Breast epithelium (tissue), 4 donors: ENCODE measurements at regions not wholly inside any gene's neighbourhood (a gene's known extent, or its start where the extent isn't known, plus 50 kb on each side); places are given as distances from the start of the nearest gene placed in this dataset.

ENCODE experiments used
- DNase-seq, 2 donors: peaks; one replicate each; pipeline ENCODE4 v3.0.0-alpha.2; 2019; ENCODE audit warnings: low spot score in 2 of 2
- H3K27ac ChIP-seq, 2 donors: fragments of 200-600 bp; sonication (generic) in 1 of 2; one replicate each; pipeline ENCODE4 v1.5.1; 2016 to 2019; ENCODE audit warnings: mild to moderate bottlenecking in 1 of 2
- H3K27me3 ChIP-seq, 2 donors: fragments of 200-600 bp; sonication (generic) in 1 of 2; one replicate each; pipeline versions ENCODE4 v1.5.1 to v1.6.0; 2017 to 2019; ENCODE audit warnings: control low read depth in 1 of 2, mild to moderate bottlenecking in 1 of 2
- H3K36me3 ChIP-seq: fragments of 200-600 bp; one replicate; pipeline ENCODE4 v1.5.1; 2019
- H3K4me1 ChIP-seq, 2 donors: fragments of 200-600 bp; sonication (generic); one replicate each; pipeline ENCODE4 v1.5.1; 2016 to 2019; ENCODE audit warnings: control low read depth in 1 of 2
- H3K4me3 ChIP-seq, 3 donors: fragments of 200-600 bp; sonication (generic); 1 replicate in 2 of 3; 2 replicates in 1 of 3; pipeline ENCODE4 v1.5.1; 2016 to 2019; ENCODE audit warnings: mild to moderate bottlenecking in 3 of 3, moderate library complexity in 2 of 3
- H3K9me3 ChIP-seq, 2 donors: fragments of 200-600 bp; sonication (generic) in 1 of 2; one replicate each; pipeline ENCODE4 v1.5.1; 2016 to 2019; ENCODE audit warnings: control low read depth in 1 of 2
- POLR2A ChIP-seq: fragments of 450-650 bp; IDR thresholded peaks from one replicate; pipeline ENCODE4 v1.6.1; 2016; ENCODE audit warnings: antibody characterized with exemption, mild to moderate bottlenecking, moderate library complexity
- POLR2AphosphoS5 ChIP-seq, 3 donors: sonication (generic); formaldehyde crosslinking; IDR thresholded peaks; one replicate each; pipeline ENCODE4 v1.6.1; 2017; ENCODE audit warnings: antibody characterized with exemption in 3 of 3
- intact Hi-C: fragments of 100-400 bp; cut with DNase I; formaldehyde crosslinking; loops from one replicate; pipeline ENCODE4 v1.15.1; 2023; ENCODE audit warnings: low total_unique reads
- TF ChIP-seq, protein P1 (sequence below), 3 donors: fragments of 450-650 bp; IDR thresholded peaks; one replicate each; pipeline ENCODE4 v1.5.1; 2016 to 2017; ENCODE audit warnings: antibody characterized with exemption in 3 of 3, mild to moderate bottlenecking in 3 of 3, moderate library complexity in 3 of 3

DNA sequence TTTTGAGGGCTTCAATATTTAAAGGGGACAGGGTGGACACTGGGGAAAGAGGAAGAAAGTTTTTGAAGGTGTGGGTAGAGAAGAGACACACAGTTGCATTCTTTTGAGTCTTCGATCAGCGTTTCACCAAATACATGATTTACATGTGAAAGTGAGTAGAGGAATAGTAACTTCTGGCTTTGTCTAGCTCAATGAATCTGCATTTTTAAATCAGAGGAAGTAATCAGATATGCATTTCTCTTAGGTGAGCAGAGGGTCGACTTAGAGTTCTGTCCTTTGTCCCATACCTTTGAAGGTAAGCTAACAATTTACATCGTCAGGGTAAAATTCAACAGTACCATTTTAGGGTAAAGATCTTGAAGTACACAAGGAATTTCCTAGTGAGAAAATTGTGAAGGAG lies 406.4 kb upstream of the ZNF462 start:
- no peaks in the 10 kb centered on the region for H3K36me3 ChIP-seq
- peaks cover 0 to 8% of the 10 kb centered on the region in 2 donors for H3K9me3 ChIP-seq
- DNase-seq, result no peak
- no peaks in the 10 kb centered on the region for H3K27me3 ChIP-seq
- intact Hi-C loops, result no loop called here
- TF ChIP-seq POLR2A (no peak), POLR2AphosphoS5 (IDR thresholded peaks at IDR 0.05) (no peak)
- TF ChIP-seq, protein P1, sequence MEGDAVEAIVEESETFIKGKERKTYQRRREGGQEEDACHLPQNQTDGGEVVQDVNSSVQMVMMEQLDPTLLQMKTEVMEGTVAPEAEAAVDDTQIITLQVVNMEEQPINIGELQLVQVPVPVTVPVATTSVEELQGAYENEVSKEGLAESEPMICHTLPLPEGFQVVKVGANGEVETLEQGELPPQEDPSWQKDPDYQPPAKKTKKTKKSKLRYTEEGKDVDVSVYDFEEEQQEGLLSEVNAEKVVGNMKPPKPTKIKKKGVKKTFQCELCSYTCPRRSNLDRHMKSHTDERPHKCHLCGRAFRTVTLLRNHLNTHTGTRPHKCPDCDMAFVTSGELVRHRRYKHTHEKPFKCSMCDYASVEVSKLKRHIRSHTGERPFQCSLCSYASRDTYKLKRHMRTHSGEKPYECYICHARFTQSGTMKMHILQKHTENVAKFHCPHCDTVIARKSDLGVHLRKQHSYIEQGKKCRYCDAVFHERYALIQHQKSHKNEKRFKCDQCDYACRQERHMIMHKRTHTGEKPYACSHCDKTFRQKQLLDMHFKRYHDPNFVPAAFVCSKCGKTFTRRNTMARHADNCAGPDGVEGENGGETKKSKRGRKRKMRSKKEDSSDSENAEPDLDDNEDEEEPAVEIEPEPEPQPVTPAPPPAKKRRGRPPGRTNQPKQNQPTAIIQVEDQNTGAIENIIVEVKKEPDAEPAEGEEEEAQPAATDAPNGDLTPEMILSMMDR (IDR thresholded peaks at IDR 0.05), result no peak
- H3K4me1 ChIP-seq, result no peaks in the 10 kb centered on the region
- H3K27ac ChIP-seq, result no peak overlapping the region
- no peak overlapping the region for H3K4me3 ChIP-seq

DNA sequence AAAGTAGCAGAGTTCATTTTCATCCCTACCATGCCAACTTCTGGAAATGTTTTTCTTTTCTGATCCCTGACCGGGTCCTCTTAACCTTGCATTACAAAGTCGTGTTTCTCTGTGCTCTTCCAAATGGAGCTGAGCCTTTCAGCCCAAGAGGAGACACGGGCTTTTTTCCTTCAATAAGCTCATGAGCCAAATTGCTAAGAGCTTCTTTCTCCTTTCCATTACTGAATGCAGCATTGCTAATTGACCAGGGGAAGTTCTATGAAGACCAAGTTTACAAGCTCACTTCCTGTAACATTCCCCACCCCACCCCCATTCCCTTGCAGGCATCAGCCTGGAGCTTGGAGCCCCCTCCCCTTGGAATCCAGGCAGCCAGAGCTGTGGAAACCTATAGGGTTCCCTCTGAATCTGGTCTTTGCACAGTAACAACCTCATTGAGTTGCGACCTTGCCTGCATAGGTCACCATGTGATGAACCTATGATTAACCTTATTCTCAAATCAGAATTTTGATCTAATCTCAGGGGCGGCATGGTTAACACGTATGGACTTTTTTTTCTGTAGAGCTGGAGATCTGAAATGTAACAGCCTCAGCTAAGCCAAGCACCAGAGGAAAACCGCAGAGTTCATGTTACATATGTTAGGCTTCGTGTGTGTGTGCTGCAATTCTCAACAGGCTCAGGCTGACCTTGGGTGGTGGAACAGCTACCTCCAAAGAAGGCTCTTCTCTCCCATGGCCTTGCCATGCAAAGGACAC lies 395.7 kb upstream of the ZNF462 start:
- Histone ChIP-seq H3K27me3 (no peaks in the 10 kb centered on the region), H3K4me1 (no peaks in the 10 kb centered on the region), H3K9me3 (peaks cover 0 to 7% of the 10 kb centered on the region in 2 donors), H3K36me3 (no peaks in the 10 kb centered on the region), H3K4me3 (no peak overlapping the region), H3K27ac (no peak overlapping the region)
- intact Hi-C loops, result no loop called here
- no peak for DNase-seq
- TF ChIP-seq, protein P1 (IDR thresholded peaks at IDR 0.05), result no peak
- no peak for TF ChIP-seq POLR2AphosphoS5 (IDR thresholded peaks at IDR 0.05)
- TF ChIP-seq POLR2A, result no peak

DNA sequence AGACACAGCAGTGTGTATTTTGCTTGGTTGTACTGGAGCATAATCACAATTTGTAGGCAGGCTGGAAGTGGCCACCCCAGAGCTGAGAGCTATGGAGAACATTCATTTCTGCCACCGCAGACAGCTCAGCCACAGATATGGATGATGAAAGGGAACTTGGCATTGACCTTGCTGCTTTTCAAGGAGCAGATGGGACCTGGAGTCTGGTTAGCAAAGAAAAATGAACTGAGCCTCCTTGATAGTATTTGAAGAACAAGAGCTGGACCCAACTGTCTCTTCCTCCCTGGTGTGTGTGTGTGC lies 395.2 kb upstream of the ZNF462 start:
- Histone ChIP-seq H3K36me3 (no peaks in the 10 kb centered on the region), H3K9me3 (peaks cover 0 to 7% of the 10 kb centered on the region in 2 donors), H3K27ac (no peak overlapping the region), H3K4me1 (no peaks in the 10 kb centered on the region), H3K4me3 (no peak overlapping the region), H3K27me3 (no peaks in the 10 kb centered on the region)
- no peak for DNase-seq
- intact Hi-C loops, result no loop called here
- TF ChIP-seq POLR2AphosphoS5 (IDR thresholded peaks at IDR 0.05), result no peak
- TF ChIP-seq, protein P1 (IDR thresholded peaks at IDR 0.05), result no peak
- no peak for TF ChIP-seq POLR2A

DNA sequence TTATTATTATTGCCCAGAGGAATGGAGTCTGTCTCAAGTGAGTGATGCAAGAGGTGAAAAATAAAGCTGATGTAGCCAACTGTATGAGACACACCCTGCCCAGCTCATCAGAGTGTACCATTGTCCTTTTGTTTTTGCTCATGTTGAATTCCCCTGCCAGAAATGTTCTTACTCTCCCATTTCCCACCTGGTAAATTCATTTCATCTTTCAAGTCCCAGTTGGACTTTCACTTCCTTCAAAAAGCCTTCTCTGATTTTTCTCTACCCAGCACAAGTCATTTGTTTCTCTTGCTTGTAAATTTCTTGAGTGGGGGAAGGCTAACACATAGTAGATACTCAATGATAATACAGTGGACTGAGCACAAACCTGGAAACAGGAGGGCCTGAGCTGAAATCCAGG lies 394.5 kb upstream of the ZNF462 start:
- DNase-seq, result no peak
- no peaks in the 10 kb centered on the region for H3K36me3 ChIP-seq
- intact Hi-C loops, result no loop called here
- no peak overlapping the region for H3K27ac ChIP-seq
- H3K4me3 ChIP-seq, result no peak overlapping the region
- TF ChIP-seq, protein P1 (IDR thresholded peaks at IDR 0.05), result no peak
- no peak for TF ChIP-seq POLR2A
- TF ChIP-seq POLR2AphosphoS5 (IDR thresholded peaks at IDR 0.05), result no peak
- no peaks in the 10 kb centered on the region for H3K4me1 ChIP-seq
- H3K9me3 ChIP-seq, result peaks cover 0 to 7% of the 10 kb centered on the region in 2 donors
- H3K27me3 ChIP-seq, result no peaks in the 10 kb centered on the region

DNA sequence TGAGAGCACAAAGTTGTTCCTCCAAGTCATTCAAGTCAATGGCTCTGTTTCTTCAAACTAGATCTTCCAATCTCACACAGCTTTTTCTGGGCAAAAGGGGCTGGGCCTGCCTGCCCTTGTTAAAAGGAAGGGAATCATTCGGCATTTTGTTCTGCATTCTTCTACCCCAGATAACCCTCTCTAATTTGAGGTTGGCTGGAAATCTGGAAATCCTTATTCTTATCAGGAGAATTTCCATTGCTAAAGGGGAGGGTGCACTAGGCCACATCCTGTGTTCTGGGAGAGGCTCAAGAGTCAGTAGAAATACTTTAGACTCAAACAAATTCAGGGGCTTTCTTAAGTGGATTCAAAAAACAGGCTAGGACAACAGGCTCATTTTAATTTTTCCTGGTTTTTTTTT lies 384.7 kb upstream of the ZNF462 start:
- intact Hi-C loops, result no loop called here
- H3K36me3 ChIP-seq, result no peaks in the 10 kb centered on the region
- DNase-seq, result no peak

More for the DNA sequence above, 384.7 kb upstream of the ZNF462 start:
- Histone ChIP-seq H3K4me1 (no peaks in the 10 kb centered on the region), H3K4me3 (no peak overlapping the region), H3K9me3 (no peaks in the 10 kb centered on the region), H3K27me3 (no peaks in the 10 kb centered on the region), H3K27ac (no peak overlapping the region)
- TF ChIP-seq POLR2AphosphoS5 (IDR thresholded peaks at IDR 0.05) (no peak), POLR2A (no peak)
- TF ChIP-seq, protein P1 (IDR thresholded peaks at IDR 0.05), result no peak
